ENCODE measurements at regions not wholly inside any gene's neighbourhood (a gene's known extent, or its start where the extent isn't known, plus 50 kb on each side); places are given as distances from the start of the nearest gene placed in this dataset.
"Not testable (repeated sequence)": the region's sequence is repeated elsewhere in the genome, so short reads cannot be mapped to it uniquely, and the experiment has no call there.

GRCh38 chr7:53087274-53087673 is 51.8 kb downstream of the POM121L12 start:
- no peak for DNase-seq

GRCh38 chr7:53094191-53094590 is 58.8 kb downstream of the POM121L12 start:
- no peak for DNase-seq

- no peak for DNase-seq
These were observed 59.4 kb downstream of the POM121L12 start for GRCh38 chr7:53094827-53095226.

GRCh38 chr7:53095731-53096501 is 60.5 kb downstream of the POM121L12 start:
- no peak for DNase-seq

- no peak for DNase-seq
These were observed 64.7 kb downstream of the POM121L12 start for GRCh38 chr7:53100091-53100490.

GRCh38 chr7:53101026-53101425 is 65.6 kb downstream of the POM121L12 start:
- no peak for DNase-seq

GRCh38 chr7:53110425-53110824 is 75.0 kb downstream of the POM121L12 start:
- DNase-seq, result no peak

GRCh38 chr7:53111031-53111430 is 75.6 kb downstream of the POM121L12 start:
- DNase-seq, result peak; percentile 54

GRCh38 chr7:53113424-53113823 is 78.0 kb downstream of the POM121L12 start:
- DNase-seq, result no peak

GRCh38 chr7:53119514-53119941 is 84.1 kb downstream of the POM121L12 start:
- DNase-seq, result no peak

- no peak for DNase-seq
These were observed 85.9 kb downstream of the POM121L12 start for GRCh38 chr7:53121374-53121773.

- no peak for DNase-seq
These were observed 96.3 kb downstream of the POM121L12 start for GRCh38 chr7:53131697-53132096.

GRCh38 chr7:53151496-53151895 is 116.1 kb downstream of the POM121L12 start:
- no peak for DNase-seq

GRCh38 chr7:53187184-53187583 is 151.8 kb downstream of the POM121L12 start:
- DNase-seq, result not testable (repeated sequence)

GRCh38 chr7:53191191-53191695 is 155.8 kb downstream of the POM121L12 start:
- DNase-seq, result no peak

- no peak for DNase-seq
These were observed 156.5 kb downstream of the POM121L12 start for GRCh38 chr7:53191836-53192443.

- DNase-seq, result no peak
These were observed 169.6 kb downstream of the POM121L12 start for GRCh38 chr7:53205006-53205405.

- DNase-seq, result no peak
These were observed 173.7 kb downstream of the POM121L12 start for GRCh38 chr7:53209129-53209528.

- no peak for DNase-seq
These were observed 179.0 kb downstream of the POM121L12 start for GRCh38 chr7:53214463-53214862.

- DNase-seq, result no peak
These were observed 183.5 kb downstream of the POM121L12 start for GRCh38 chr7:53218730-53219504.

- DNase-seq, result no peak
These were observed 193.8 kb downstream of the POM121L12 start for GRCh38 chr7:53229202-53229601.

- no peak for DNase-seq
These were observed 202.0 kb downstream of the POM121L12 start for GRCh38 chr7:53237344-53237913.

All from skin of body (tissue), 1 donor.